Activated T-helper 9 cell treated with anti-CD3 and anti-CD28 coated beads, Interleukin-2, amount 50 U/mL, for 16 hours (primary cell): ENCODE measurements at regions not wholly inside any gene's neighbourhood (a gene's known extent, or its start where the extent isn't known, plus 50 kb on each side); places are given as distances from the start of the nearest gene placed in this dataset.
"Not testable (repeated sequence)": the region's sequence is repeated elsewhere in the genome, so short reads cannot be mapped to it uniquely, and the experiment has no call there.

Source experiments
- DNase-seq: peaks from one replicate; pipeline ENCODE4 v3.0.0-alpha.2; 2020; ENCODE audit warnings: low read depth

- DNase-seq: no peak
These were observed 66.7 kb upstream of the FRMD6 start for GRCh38 chr14:51585055-51585454.

GRCh38 chr14:51592836-51593235 is 58.9 kb upstream of the FRMD6 start:
- no peak for DNase-seq

GRCh38 chr14:51593397-51593796 is 58.3 kb upstream of the FRMD6 start:
- no peak for DNase-seq

- no peak for DNase-seq
These were observed 55.7 kb upstream of the FRMD6 start for GRCh38 chr14:51595881-51596455.

- no peak for DNase-seq
These were observed 55.1 kb upstream of the FRMD6 start for GRCh38 chr14:51596488-51597117.

GRCh38 chr14:51597261-51598001 is 54.3 kb upstream of the FRMD6 start:
- no peak for DNase-seq

GRCh38 chr14:51598924-51599600 is 52.6 kb upstream of the FRMD6 start:
- DNase-seq: not testable (repeated sequence)

GRCh38 chr14:51600658-51601057 is 51.1 kb upstream of the FRMD6 start:
- no peak for DNase-seq
